K562 (cell line): ENCODE measurements at regions not wholly inside any gene's neighbourhood (a gene's known extent, or its start where the extent isn't known, plus 50 kb on each side); places are given as distances from the start of the nearest gene placed in this dataset.

Experiments
- BCOR ChIP-seq: fragments of 450-650 bp; IDR thresholded peaks from 2 replicates; pipeline ENCODE4 v1.6.1; 2016
- CHCHD3 ChIP-seq: fragments of 250-450 bp; sonication (Bioruptor Pico); IDR thresholded peaks from 2 replicates; pipeline ENCODE4 v2.1.2; 2022; ENCODE audit warnings: mild to moderate bottlenecking
- CREM ChIP-seq: IDR thresholded peaks from 2 replicates; pipeline ENCODE4 v1.6.1; 2014; ENCODE audit warnings: antibody characterized with exemption, low read depth
- HCFC1 ChIP-seq: IDR thresholded peaks from 2 replicates; pipeline ENCODE4 v1.6.1; 2012; ENCODE audit warnings: low read depth, low read length, improper control_type of control experiment
- LCOR ChIP-seq: sonication (generic); formaldehyde crosslinking; IDR thresholded peaks from 2 replicates; pipeline ENCODE4 v1.8.0; 2022; ENCODE audit warnings: mild to moderate bottlenecking, missing genetic modification reagents
- MTF1 ChIP-seq: fragments of 250-450 bp; sonication (Bioruptor Pico); IDR thresholded peaks from 2 replicates; pipeline ENCODE4 v1.9.0; 2021; ENCODE audit warnings: moderate library complexity, mild to moderate bottlenecking, inconsistent platforms, borderline replicate concordance
- MYC ChIP-seq, 2 experiments: fragments of 250-450 bp in 1 of 2; sonication (Bioruptor Pico) in 1 of 2; IDR thresholded peaks; 2 replicates each; pipeline versions ENCODE4 v1.5.1 to v1.6.1; 2012 to 2021; ENCODE audit warnings: low read depth in 2 of 2, borderline replicate concordance in 1 of 2, improper control_type of control experiment in 1 of 2, low read length in 1 of 2, mild to moderate bottlenecking in 1 of 2, moderate library complexity in 1 of 2
- NR2F6 ChIP-seq: fragments of 450-650 bp; formaldehyde crosslinking; IDR thresholded peaks from 2 replicates; pipeline ENCODE4 v1.4.0; 2020; ENCODE audit warnings: mild to moderate bottlenecking
- PBX2 ChIP-seq, 2 experiments: IDR thresholded peaks in 1 of 2; conservative IDR thresholded peaks in 1 of 2; 2 replicates each; pipeline ENCODE4 v1.6.1; 2016; ENCODE audit warnings: low read depth in 2 of 2, mild to moderate bottlenecking in 1 of 2, missing compliant biosample characterization in 1 of 2, missing genetic modification characterization in 1 of 2, moderate library complexity in 1 of 2
- RB1 ChIP-seq: fragments of 450-650 bp; IDR thresholded peaks from 2 replicates; pipeline ENCODE4 v1.6.1; 2017; ENCODE audit warnings: low read depth, mild to moderate bottlenecking
- TEAD1 ChIP-seq, 2 experiments: fragments of 450-650 bp in 1 of 2; sonication (generic) in 1 of 2; formaldehyde crosslinking; IDR thresholded peaks; 2 replicates each; pipeline versions ENCODE4 v1.4.0 to v1.8.0; 2020 to 2022; ENCODE audit warnings: mild to moderate bottlenecking in 2 of 2, missing genetic modification reagents in 1 of 2
- ZNF277 ChIP-seq: fragments of 250-450 bp; sonication (Bioruptor Pico); IDR thresholded peaks from 2 replicates; pipeline ENCODE4 v1.8.0; 2022; ENCODE audit warnings: inconsistent platforms, mild to moderate bottlenecking, moderate library complexity, borderline replicate concordance
- ZNF318 ChIP-seq, 2 experiments: fragments of 450-650 bp; IDR thresholded peaks; 2 replicates each; pipeline ENCODE4 v1.6.1; 2016; ENCODE audit warnings: mild to moderate bottlenecking in 2 of 2, borderline replicate concordance in 1 of 2, low read depth in 1 of 2, moderate library complexity in 1 of 2

- peak; percentile 59 for TF ChIP-seq PBX2 (CRISPR knock-in tag; IDR thresholded peaks at IDR 0.05; ENCODE audit: low read depth)
- TF ChIP-seq PBX2 (tag; conservative IDR thresholded peaks at IDR 0.05; ENCODE audit: low read depth) = peak; percentile 97
- TF ChIP-seq RB1 = peak; percentile 37; the same call in 1 of the 2 replicates
- TF ChIP-seq MYC (IDR thresholded peaks at IDR 0.05; ENCODE audit: low read depth, low read length) = 0 out of 2 replicates have a peak, but pooled peaks have one; percentile 25
- TF ChIP-seq MYC (CRISPR knock-in tag; IDR thresholded peaks at IDR 0.05; ENCODE audit: borderline replicate concordance, low read depth) = no peak
- TF ChIP-seq ZNF277 (CRISPR knock-in tag) = no peak
- no peak for TF ChIP-seq MTF1 (CRISPR knock-in tag)
- peak; percentile 71 for TF ChIP-seq CREM
- TF ChIP-seq BCOR = peak; percentile 68
- 0 out of 2 replicates have a peak, but pooled peaks have one; percentile 24 for TF ChIP-seq HCFC1
- TF ChIP-seq LCOR = peak; percentile 80; the same call in 1 of the 2 replicates
- no peak for TF ChIP-seq CHCHD3 (CRISPR knock-in tag)
- TF ChIP-seq ZNF318 (IDR thresholded peaks at IDR 0.05; ENCODE audit: borderline replicate concordance in 1 of 2, low read depth in 1 of 2) = peak in 1 of 2 experiments; percentile 45; a peak in 1 of 4 replicates
- TF ChIP-seq NR2F6 (CRISPR knock-in tag) = no peak
- TF ChIP-seq TEAD1 (CRISPR knock-in tag; IDR thresholded peaks at IDR 0.05) = peak in 1 of 2 experiments; percentile 78; a peak in 2 of 4 replicates
Observed at GRCh38 chr10:15451137-15452094, 80.3 kb upstream of the FAM171A1 start (continued).
